Right forelimb (tissue), 1 donor: ENCODE measurements at regions not wholly inside any gene's neighbourhood (a gene's known extent, or its start where the extent isn't known, plus 50 kb on each side); places are given as distances from the start of the nearest gene placed in this dataset.
"Not testable (repeated sequence)": the region's sequence is repeated elsewhere in the genome, so short reads cannot be mapped to it uniquely, and the experiment has no call there.

ENCODE experiments used
- DNase-seq: peaks from one replicate; pipeline ENCODE4 v3.0.0-alpha.2; 2018

- no peak for DNase-seq
Observed at GRCh38 chrX:137195296-137195695, 161.5 kb upstream of the GPR101 start.

GRCh38 chrX:137194164-137194563 lies 160.4 kb upstream of the GPR101 start:
- DNase-seq: no peak

- no peak for DNase-seq
Observed at GRCh38 chrX:137187540-137187939, 153.7 kb upstream of the GPR101 start.

GRCh38 chrX:137178392-137178791 lies 144.6 kb upstream of the GPR101 start:
- no peak for DNase-seq

- DNase-seq: no peak
Observed at GRCh38 chrX:137172317-137172948, 138.6 kb upstream of the GPR101 start.

GRCh38 chrX:137171626-137172025 lies 137.8 kb upstream of the GPR101 start:
- no peak for DNase-seq

- no peak for DNase-seq
Observed at GRCh38 chrX:137166591-137166990, 132.8 kb upstream of the GPR101 start.

GRCh38 chrX:137164329-137164728 lies 130.5 kb upstream of the GPR101 start:
- no peak for DNase-seq

GRCh38 chrX:137151403-137151802 lies 117.6 kb upstream of the GPR101 start:
- no peak for DNase-seq

- no peak for DNase-seq
Observed at GRCh38 chrX:137143864-137144263, 110.1 kb upstream of the GPR101 start.

GRCh38 chrX:137122651-137123050 lies 88.9 kb upstream of the GPR101 start:
- not testable (repeated sequence) for DNase-seq

GRCh38 chrX:137119049-137119448 lies 85.3 kb upstream of the GPR101 start:
- DNase-seq: no peak

- no peak for DNase-seq
Observed at GRCh38 chrX:137118536-137118935, 84.7 kb upstream of the GPR101 start.

- DNase-seq: no peak
Observed at GRCh38 chrX:137118136-137118535, 84.3 kb upstream of the GPR101 start.

GRCh38 chrX:137107877-137108276 lies 74.1 kb upstream of the GPR101 start:
- not testable (repeated sequence) for DNase-seq

GRCh38 chrX:137101273-137101990 lies 67.6 kb upstream of the GPR101 start:
- DNase-seq: no peak
